Activated naive CD8-positive, alpha-beta T cell (primary cell): ENCODE measurements at regions not wholly inside any gene's neighbourhood (a gene's known extent, or its start where the extent isn't known, plus 50 kb on each side); places are given as distances from the start of the nearest gene placed in this dataset.

Source experiments
- H3K27ac Mint-ChIP-seq: one replicate; pipeline ENCODE4 v1.8.0; 2021; ENCODE audit warnings: mixed read lengths
- H3K27me3 Mint-ChIP-seq: one replicate; pipeline ENCODE4 v1.8.0; 2021; ENCODE audit warnings: mixed read lengths
- H3K36me3 Mint-ChIP-seq: one replicate; pipeline ENCODE4 v1.8.0; 2021; ENCODE audit warnings: mixed read lengths
- H3K4me1 Mint-ChIP-seq: one replicate; pipeline ENCODE4 v1.8.0; 2021; ENCODE audit warnings: low read depth, mixed read lengths
- H3K4me3 Mint-ChIP-seq: one replicate; pipeline ENCODE4 v1.8.0; 2021; ENCODE audit warnings: mild to moderate bottlenecking, mixed read lengths
- H3K9me3 Mint-ChIP-seq: one replicate; pipeline ENCODE4 v1.8.0; 2021; ENCODE audit warnings: low read depth, mixed read lengths

- Mint-ChIP-seq H3K36me3 (no peaks in the 10 kb centered on the region), H3K27ac (no peak overlapping the region), H3K9me3 (no peaks in the 10 kb centered on the region), H3K4me3 (no peak overlapping the region), H3K4me1 (no peaks in the 10 kb centered on the region), H3K27me3 (peaks cover 8% of the 10 kb centered on the region)
These were observed 219.0 kb upstream of the ROPN1 start for GRCh38 chr3:124210899-124211298.

GRCh38 chr3:124213641-124214040 is 221.7 kb upstream of the ROPN1 start:
- H3K36me3 Mint-ChIP-seq: no peaks in the 10 kb centered on the region
- no peak overlapping the region for H3K27ac Mint-ChIP-seq
- H3K9me3 Mint-ChIP-seq: peaks cover 9% of the 10 kb centered on the region
- H3K4me1 Mint-ChIP-seq: no peaks in the 10 kb centered on the region
- no peak overlapping the region for H3K4me3 Mint-ChIP-seq
- no peaks in the 10 kb centered on the region for H3K27me3 Mint-ChIP-seq

- Mint-ChIP-seq H3K27me3 (peaks cover 6% of the 10 kb centered on the region), H3K27ac (no peak overlapping the region), H3K9me3 (peaks cover 9% of the 10 kb centered on the region), H3K36me3 (no peaks in the 10 kb centered on the region), H3K4me1 (no peaks in the 10 kb centered on the region), H3K4me3 (no peak overlapping the region)
These were observed 225.6 kb upstream of the ROPN1 start for GRCh38 chr3:124217542-124217941.

- H3K36me3 Mint-ChIP-seq: no peaks in the 10 kb centered on the region
- peaks cover 9% of the 10 kb centered on the region for H3K9me3 Mint-ChIP-seq
- H3K27me3 Mint-ChIP-seq: peaks cover 6% of the 10 kb centered on the region
- no peaks in the 10 kb centered on the region for H3K4me1 Mint-ChIP-seq
- H3K27ac Mint-ChIP-seq: no peak overlapping the region
- no peak overlapping the region for H3K4me3 Mint-ChIP-seq
These were observed 229.5 kb upstream of the ROPN1 start for GRCh38 chr3:124221422-124221821.

- H3K36me3 Mint-ChIP-seq: no peaks in the 10 kb centered on the region
- H3K4me1 Mint-ChIP-seq: no peaks in the 10 kb centered on the region
- H3K9me3 Mint-ChIP-seq: no peaks in the 10 kb centered on the region
- peaks cover 5% of the 10 kb centered on the region for H3K27me3 Mint-ChIP-seq
- H3K27ac Mint-ChIP-seq: no peak overlapping the region
- no peak overlapping the region for H3K4me3 Mint-ChIP-seq
These were observed 231.9 kb upstream of the ROPN1 start for GRCh38 chr3:124223853-124224252.

- Mint-ChIP-seq H3K27me3 (peaks cover 3% of the 10 kb centered on the region), H3K4me1 (no peaks in the 10 kb centered on the region), H3K36me3 (no peaks in the 10 kb centered on the region), H3K9me3 (no peaks in the 10 kb centered on the region), H3K4me3 (no peak overlapping the region), H3K27ac (no peak overlapping the region)
These were observed 235.3 kb upstream of the ROPN1 start for GRCh38 chr3:124227150-124227630.

- no peaks in the 10 kb centered on the region for H3K36me3 Mint-ChIP-seq
- H3K27me3 Mint-ChIP-seq: peaks cover 4% of the 10 kb centered on the region
These were observed 237.5 kb upstream of the ROPN1 start for GRCh38 chr3:124229420-124229819.

GRCh38 chr3:124229836-124230235 is 237.9 kb upstream of the ROPN1 start:
- H3K4me3 Mint-ChIP-seq: no peak overlapping the region
- no peaks in the 10 kb centered on the region for H3K4me1 Mint-ChIP-seq
- no peak overlapping the region for H3K27ac Mint-ChIP-seq
- H3K36me3 Mint-ChIP-seq: no peaks in the 10 kb centered on the region
- peaks cover 4% of the 10 kb centered on the region for H3K27me3 Mint-ChIP-seq
- H3K9me3 Mint-ChIP-seq: no peaks in the 10 kb centered on the region

More at GRCh38 chr3:124229420-124229819, 237.5 kb upstream of the ROPN1 start:
- H3K4me3 Mint-ChIP-seq: no peak overlapping the region
- H3K4me1 Mint-ChIP-seq: no peaks in the 10 kb centered on the region
- H3K9me3 Mint-ChIP-seq: no peaks in the 10 kb centered on the region
- H3K27ac Mint-ChIP-seq: no peak overlapping the region

GRCh38 chr3:124230432-124230831 is 238.5 kb upstream of the ROPN1 start:
- no peak overlapping the region for H3K27ac Mint-ChIP-seq

GRCh38 chr3:124230998-124231397 is 239.1 kb upstream of the ROPN1 start:
- Mint-ChIP-seq H3K4me3 (no peak overlapping the region), H3K27ac (no peak overlapping the region), H3K9me3 (no peaks in the 10 kb centered on the region), H3K27me3 (peaks cover 4% of the 10 kb centered on the region), H3K4me1 (no peaks in the 10 kb centered on the region), H3K36me3 (no peaks in the 10 kb centered on the region)

More at GRCh38 chr3:124230432-124230831, 238.5 kb upstream of the ROPN1 start:
- H3K27me3 Mint-ChIP-seq: peaks cover 4% of the 10 kb centered on the region
- H3K9me3 Mint-ChIP-seq: no peaks in the 10 kb centered on the region
- H3K4me1 Mint-ChIP-seq: no peaks in the 10 kb centered on the region
- H3K4me3 Mint-ChIP-seq: no peak overlapping the region
- H3K36me3 Mint-ChIP-seq: no peaks in the 10 kb centered on the region

- Mint-ChIP-seq H3K36me3 (no peaks in the 10 kb centered on the region), H3K27me3 (peaks cover 4% of the 10 kb centered on the region), H3K9me3 (no peaks in the 10 kb centered on the region), H3K4me1 (no peaks in the 10 kb centered on the region), H3K27ac (no peak overlapping the region), H3K4me3 (no peak overlapping the region)
These were observed 242.9 kb upstream of the ROPN1 start for GRCh38 chr3:124234852-124235252.

- no peak overlapping the region for H3K27ac Mint-ChIP-seq
- H3K4me1 Mint-ChIP-seq: no peaks in the 10 kb centered on the region
- H3K4me3 Mint-ChIP-seq: no peak overlapping the region
- H3K36me3 Mint-ChIP-seq: no peaks in the 10 kb centered on the region
- peaks cover 4% of the 10 kb centered on the region for H3K27me3 Mint-ChIP-seq
- H3K9me3 Mint-ChIP-seq: no peaks in the 10 kb centered on the region
These were observed 243.5 kb upstream of the ROPN1 start for GRCh38 chr3:124235446-124235845.

- H3K36me3 Mint-ChIP-seq: no peaks in the 10 kb centered on the region
- no peaks in the 10 kb centered on the region for H3K4me1 Mint-ChIP-seq
- H3K4me3 Mint-ChIP-seq: no peak overlapping the region
- no peak overlapping the region for H3K27ac Mint-ChIP-seq
- no peaks in the 10 kb centered on the region for H3K9me3 Mint-ChIP-seq
- H3K27me3 Mint-ChIP-seq: peaks cover 2% of the 10 kb centered on the region
These were observed 251.4 kb upstream of the ROPN1 start for GRCh38 chr3:124243177-124243859.

GRCh38 chr3:124246376-124246775 is 254.5 kb upstream of the ROPN1 start:
- Mint-ChIP-seq H3K36me3 (no peaks in the 10 kb centered on the region), H3K27ac (no peak overlapping the region), H3K4me3 (no peak overlapping the region), H3K4me1 (no peaks in the 10 kb centered on the region), H3K27me3 (peaks cover 10% of the 10 kb centered on the region), H3K9me3 (no peaks in the 10 kb centered on the region)

GRCh38 chr3:124246949-124247348 is 255.0 kb upstream of the ROPN1 start:
- H3K36me3 Mint-ChIP-seq: no peaks in the 10 kb centered on the region

GRCh38 chr3:124248471-124249028 is 256.6 kb upstream of the ROPN1 start:
- no peak overlapping the region for H3K27ac Mint-ChIP-seq
- H3K27me3 Mint-ChIP-seq: peaks cover 13% of the 10 kb centered on the region
- H3K36me3 Mint-ChIP-seq: no peaks in the 10 kb centered on the region
- no peaks in the 10 kb centered on the region for H3K4me1 Mint-ChIP-seq
- H3K4me3 Mint-ChIP-seq: no peak overlapping the region
- H3K9me3 Mint-ChIP-seq: no peaks in the 10 kb centered on the region

More at GRCh38 chr3:124246949-124247348, 255.0 kb upstream of the ROPN1 start:
- Mint-ChIP-seq H3K9me3 (no peaks in the 10 kb centered on the region), H3K27me3 (peaks cover 10% of the 10 kb centered on the region), H3K4me3 (no peak overlapping the region), H3K27ac (no peak overlapping the region), H3K4me1 (no peaks in the 10 kb centered on the region)
